Head of caudate nucleus (tissue), 42 donors: ENCODE measurements at regions not wholly inside any gene's neighbourhood (a gene's known extent, or its start where the extent isn't known, plus 50 kb on each side); places are given as distances from the start of the nearest gene placed in this dataset.

Experiments used
- DNase-seq, 42 donors: peaks; one replicate each; pipeline versions ENCODE4 v3.0.0 to v3.0.0-alpha.2; 2020 to 2021; ENCODE audit warnings: mixed read lengths in 7 of 42
- intact Hi-C: fragments of 100-400 bp; cut with DNase I; formaldehyde crosslinking; loops from one replicate; pipeline ENCODE4 v1.15.0; 2022

DNA sequence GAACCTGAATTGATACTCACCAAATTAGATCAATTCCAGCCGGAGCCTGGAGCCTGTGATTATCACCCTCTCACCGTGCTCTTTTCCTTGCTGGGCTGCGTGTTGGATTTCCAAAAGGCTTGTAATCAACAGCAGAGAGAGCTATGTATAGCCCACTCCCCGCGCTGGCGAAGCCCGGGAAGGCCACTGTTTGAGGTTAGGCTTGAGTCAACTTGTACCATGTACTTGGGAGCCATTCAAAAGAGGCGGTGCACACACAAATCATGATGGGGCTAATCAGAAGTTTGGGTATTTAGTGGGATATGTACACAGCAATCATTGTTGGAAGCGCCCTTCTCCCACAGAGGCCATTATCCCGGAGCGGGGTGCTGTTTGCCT is 151.6 kb downstream of the GLI2 start:
- DNase-seq = no peak
- intact Hi-C loops = no loop called here

DNA sequence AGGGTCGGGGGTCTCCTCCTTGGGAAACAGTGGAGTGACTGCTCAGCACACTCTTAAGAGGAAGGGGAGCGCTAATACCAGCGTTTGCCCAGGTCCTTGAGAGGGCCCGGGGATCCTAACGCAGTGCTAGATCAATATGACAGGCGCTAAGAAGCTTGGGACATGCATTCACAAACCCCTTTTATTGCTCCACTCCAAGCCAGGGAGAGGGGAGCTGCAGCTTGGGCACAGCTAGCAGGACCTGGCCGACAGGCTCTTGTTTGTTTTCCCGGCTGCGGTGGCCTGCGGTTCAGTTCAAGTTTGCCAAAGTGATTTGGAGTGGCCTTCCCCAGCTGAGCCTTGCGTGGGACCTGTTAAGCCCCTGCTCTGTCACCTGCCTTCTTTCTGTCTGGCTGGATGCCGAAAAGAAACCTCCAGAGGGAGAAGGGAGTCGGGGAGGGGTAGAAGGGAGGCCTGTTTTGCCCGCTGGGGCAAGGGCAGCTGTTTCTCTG is 152.1 kb downstream of the GLI2 start:
- intact Hi-C loops = no loop called here
- DNase-seq = no peak

DNA sequence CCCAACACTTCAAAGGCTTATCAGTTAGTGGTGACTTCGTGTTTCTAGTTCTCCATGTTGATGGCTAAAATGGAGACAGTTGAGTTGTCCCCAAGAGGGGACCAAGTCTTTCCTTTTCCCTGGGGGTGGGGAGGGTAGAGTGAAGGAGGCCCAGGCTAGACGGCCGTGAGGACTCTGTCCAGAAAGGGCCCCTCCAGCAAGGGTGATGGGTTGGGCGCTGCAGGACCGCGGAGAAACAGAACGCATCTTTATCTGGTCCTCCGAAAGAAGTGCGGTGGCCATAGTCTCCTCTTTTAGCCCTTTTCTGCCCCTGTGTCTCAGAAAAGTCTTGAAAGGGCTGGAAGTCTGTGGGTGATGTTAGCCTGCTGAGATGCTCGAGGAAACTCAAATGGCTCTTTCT is 153.2 kb downstream of the GLI2 start:
- intact Hi-C loops = no loop called here

GRCh38 chr2:120889936-120890335 is 154.3 kb downstream of the GLI2 start:
- no peak for DNase-seq
- intact Hi-C loops = no loop called here

More for the DNA sequence above, 153.2 kb downstream of the GLI2 start:
- DNase-seq = no peak

DNA sequence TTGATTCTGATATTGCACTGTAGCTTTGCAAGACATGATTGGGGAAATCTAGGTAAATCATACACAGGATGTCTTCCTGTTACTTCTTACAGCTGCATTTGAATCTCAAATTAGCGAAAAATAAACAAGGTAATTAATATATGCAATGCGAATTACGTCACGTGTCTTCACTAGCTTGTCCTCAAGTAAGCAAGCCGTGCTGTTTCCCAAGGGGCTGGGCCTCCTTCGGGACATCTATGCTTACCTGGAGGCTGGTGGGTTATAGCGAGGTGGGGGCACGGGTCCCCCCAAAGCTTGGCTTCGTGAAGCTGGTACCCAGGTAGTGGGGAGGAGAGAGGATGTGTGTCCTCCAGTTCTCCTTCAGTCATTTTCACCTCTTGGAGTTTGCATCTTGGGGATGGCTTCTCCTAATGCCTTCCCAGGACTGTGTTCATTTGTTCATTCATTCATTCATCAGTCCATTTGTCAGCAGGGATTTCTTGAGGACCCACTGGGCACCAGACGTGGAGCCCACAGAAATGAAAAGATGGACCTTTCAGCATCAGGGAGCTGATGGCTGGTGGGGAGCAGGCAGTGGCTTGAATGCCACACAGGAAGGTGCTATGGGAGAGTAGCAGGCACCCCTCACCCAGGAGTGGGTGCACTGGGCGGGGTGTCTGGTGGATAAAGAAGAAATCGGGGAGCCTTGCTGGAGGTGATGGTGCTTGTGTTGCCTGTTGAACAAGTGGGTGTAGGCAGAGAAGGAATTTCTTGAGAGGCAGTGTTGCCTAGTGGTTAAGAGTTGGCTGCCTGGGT is 155.1 kb downstream of the GLI2 start:
- DNase-seq = no peak
- intact Hi-C loops = no loop called here

DNA sequence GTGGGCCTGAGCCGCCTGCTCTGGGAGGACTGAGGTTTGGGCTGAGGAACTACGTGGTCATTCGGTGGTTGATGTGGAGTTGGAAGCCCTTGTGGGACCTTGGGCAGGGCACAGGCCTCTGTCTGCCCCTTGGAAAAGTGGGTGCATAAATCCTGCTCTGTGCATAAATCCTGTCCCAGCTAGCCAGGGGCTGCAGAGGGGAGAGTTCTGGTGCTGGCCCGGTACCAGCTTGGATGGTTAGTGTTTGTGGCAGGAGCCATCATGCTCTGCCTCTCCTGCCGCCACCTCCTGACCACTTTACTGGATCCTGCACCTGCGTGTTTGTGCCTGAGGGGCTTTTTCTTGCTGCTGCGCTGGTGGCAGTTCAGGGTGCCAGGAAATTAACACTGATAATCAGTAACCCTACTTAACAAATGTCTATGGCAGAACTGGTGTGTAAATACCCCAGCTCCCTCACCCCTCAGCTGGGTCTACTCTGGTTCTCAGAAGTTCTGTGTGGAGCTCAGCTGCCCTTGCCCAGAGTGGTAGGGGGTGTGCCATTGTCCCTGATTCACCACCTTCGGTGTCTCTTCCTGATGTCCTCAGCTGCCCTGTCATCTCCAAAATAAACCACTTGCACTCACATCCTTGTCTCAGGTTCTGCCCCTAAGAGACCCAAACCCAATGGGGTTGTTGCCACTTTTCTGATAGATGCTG is 156.8 kb downstream of the GLI2 start:
- intact Hi-C loops = no loop called here
- no peak for DNase-seq

DNA sequence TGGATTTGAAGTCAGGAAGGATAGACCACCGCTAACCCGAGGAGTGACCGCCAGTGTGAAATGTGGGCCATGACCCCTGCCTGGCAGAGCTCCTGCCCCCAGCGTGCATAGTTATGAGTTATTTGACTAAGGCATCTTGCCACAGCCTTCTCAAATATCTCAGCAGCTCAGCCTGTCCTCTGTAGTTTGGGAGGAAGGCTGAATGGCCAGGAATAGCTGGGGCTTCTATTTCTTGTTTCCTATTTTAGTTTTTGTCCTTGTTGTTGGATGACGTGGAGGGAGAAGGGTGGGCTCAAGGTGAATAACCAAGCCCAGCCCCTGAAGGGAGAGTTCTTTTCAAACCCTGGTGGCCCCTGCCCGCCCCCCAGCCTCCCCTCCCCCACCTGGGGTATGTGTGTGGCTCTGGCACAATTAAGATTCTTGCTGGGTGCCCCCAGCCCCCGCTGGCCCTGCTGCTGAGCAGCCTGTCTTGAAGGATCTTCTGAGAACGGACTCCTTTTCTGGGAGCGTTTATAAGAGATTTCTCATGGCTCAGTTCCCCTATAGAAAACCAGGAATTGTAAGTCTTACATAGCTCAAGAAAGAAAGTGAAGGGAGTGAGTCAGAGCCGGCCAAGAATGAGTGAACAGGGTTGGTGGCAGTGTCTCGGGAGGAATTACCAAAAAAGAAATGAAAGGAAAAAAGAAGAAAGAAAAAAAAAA is 157.4 kb downstream of the GLI2 start:
- intact Hi-C loops = no loop called here
- DNase-seq = peak in 5 of 42 donors; percentile 20 to 61 (median 46)

GRCh38 chr2:120893811-120894584 is 158.3 kb downstream of the GLI2 start:
- intact Hi-C loops = no loop called here
- DNase-seq = peak in 3 of 42 donors; percentile 38 to 62 (median 38)

DNA sequence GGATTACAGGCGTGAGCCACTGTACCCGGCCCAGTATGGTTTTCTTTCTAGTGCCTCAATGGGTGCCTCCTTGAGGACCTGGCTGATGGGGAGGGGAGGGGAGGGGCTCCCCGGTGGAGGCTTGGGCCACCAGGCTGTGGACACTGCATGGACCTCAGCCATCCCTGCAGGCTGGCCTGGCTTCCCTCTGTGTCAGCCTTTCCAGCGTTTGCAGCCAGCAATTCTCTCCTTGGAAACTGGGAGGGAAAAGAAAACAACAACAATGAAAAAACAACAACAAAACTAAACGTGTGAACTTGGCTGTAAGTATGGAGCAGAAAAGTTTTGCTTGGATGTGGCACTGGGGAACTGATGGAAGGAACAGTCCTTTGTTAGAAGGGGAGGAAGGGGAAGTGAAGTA is 159.3 kb downstream of the GLI2 start:
- intact Hi-C loops = no loop called here
- peak in 12 of 42 donors; percentile 14 to 68 (median 48) for DNase-seq

DNA sequence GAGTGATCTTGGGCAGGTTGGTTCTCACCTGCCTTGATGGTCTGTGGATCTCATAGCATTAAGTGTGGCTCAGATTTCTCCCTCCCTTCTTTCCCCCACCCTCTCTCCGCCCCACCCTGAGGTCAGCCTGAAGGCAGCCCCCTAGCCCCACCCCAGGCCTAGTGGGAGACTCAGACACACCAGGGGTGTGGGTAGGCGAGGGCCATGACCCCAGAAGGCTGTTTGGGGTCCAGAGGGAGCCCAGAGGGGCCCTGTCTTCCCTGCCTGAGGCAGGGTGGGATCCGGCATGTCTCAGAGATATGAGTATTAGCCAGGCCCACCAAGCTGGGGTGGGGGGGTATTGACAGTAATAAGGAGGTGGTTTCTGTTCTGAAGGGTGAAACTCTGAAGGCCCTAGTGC is 160.5 kb downstream of the GLI2 start:
- DNase-seq = no peak
- intact Hi-C loops = no loop called here

GRCh38 chr2:120896901-120897300 is 161.2 kb downstream of the GLI2 start:
- no peak for DNase-seq
- intact Hi-C loops = no loop called here

DNA sequence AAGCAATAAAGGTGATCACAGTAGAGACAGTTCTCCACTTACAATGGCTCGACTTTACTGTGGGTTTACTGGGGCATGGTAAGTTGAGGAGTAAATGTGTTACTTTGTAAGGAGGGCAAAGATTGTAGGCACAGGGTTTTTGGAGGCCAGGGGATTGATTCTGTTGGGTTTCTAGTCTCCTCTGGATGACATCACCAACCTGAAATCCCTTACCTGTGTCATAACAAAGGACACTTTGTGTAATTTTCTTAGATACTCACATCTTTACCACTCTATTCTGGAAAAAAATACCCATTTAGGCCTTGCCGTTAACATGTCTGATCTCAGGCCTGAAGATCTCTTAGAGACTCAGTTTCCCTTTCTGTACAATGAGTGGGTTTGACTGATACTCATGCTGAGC is 161.7 kb downstream of the GLI2 start:
- no peak for DNase-seq

GRCh38 chr2:120898496-120898895 is 162.8 kb downstream of the GLI2 start:
- intact Hi-C loops = no loop called here
- no peak for DNase-seq

More for the DNA sequence above, 161.7 kb downstream of the GLI2 start:
- intact Hi-C loops = no loop called here

GRCh38 chr2:120898961-120899750 is 163.5 kb downstream of the GLI2 start:
- intact Hi-C loops = no loop called here
- no peak for DNase-seq

DNA sequence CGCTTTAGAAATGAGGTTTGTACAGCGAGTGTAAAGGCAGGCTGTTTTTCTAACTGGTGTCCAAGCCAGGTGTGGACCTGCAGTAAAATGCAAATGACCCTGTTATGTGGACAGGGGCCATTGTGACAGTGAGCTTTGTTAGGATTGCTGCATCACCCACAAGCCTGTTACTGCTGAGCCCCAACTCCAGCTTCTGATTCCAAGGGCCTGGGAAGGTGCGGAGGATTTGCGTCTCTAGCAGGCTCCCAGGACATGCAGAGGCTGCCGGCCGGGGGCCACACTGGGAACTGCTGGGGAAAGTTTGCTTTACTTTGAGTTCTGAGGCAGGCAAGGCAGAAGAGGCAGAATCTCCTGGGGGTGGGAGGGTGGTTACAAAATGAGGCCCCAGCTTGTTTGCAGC is 164.1 kb downstream of the GLI2 start:
- intact Hi-C loops = no loop called here
- no peak for DNase-seq

DNA sequence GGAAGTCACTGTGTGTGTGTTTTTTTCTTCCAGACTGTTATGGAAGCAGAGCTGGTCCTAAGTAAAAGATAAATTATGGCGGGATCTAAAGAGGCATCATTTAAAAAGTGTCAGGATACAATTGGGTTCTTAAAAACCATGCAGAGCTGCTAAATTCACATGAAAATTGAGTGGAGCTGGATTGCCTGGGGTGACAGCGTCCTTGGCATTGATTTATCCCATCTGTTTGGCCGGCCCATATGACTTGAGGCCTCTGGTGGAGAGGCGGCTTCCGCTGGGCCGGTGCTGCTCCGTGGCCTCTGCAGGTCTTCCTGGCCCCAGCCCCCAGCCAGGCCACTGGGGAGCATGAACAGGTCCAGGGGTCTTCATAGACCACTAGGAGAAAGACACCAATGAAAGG is 165.5 kb downstream of the GLI2 start:
- no peak for DNase-seq
- intact Hi-C loops = no loop called here

DNA sequence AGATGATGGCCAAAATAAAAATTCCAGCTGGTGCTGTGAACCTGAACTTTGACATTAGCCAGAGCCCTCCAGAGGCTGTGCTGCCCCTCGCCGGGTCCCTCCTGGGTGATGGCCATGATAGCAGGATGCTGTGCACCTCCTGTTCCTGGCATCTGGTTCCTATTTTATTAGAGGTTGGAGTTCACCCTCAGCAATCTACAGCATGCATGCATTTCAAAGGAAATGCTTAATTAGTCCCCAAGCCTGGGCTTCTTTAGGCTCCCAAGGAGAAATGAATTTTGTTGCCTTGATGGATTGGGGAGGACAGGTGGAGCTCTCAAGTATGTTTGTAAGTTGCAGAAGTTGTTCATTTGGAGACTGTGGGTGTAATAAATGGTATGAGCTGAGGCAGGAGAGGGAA is 166.9 kb downstream of the GLI2 start:
- DNase-seq = no peak
- intact Hi-C loops = no loop called here

DNA sequence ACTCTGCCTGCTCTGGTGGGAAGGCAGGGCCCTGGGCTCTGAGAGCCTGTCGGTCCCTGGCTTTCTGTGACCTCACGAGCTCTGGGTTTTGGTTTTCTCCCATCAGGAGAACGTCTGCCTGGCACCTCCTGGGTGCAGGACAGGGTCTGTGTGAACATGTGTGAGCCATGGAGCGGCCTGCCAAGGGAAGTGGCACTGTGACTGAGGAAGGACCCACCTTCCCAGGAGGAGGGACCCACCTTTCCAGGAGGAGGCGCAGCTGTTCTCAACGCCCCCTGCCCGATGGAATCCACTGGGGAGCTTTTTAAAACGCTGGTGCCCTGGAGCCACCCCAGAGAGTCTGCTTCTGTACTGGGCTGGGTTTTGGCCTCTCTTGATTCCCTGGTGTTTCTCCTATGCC is 168.7 kb downstream of the GLI2 start:
- intact Hi-C loops = no loop called here

DNA sequence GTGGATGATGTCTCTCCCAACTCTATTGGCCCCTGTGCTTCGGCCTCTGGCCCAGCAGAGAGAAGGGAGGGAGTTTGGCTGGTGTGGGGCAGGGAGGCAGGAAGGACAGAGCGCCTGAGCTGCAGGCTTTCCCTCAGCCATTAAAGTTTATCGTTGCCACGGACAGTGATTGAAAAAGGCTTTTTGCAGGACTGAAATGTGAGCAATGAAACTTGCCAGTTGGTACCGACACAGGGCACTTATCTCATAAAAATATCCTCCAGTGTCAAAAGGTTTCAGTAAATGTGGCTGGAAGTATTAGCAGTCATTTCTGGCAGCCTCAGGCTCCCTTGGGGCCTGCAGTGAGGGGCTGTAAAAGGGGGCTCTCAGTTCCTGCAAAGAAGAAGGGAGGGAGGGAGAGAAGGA is 169.2 kb downstream of the GLI2 start:
- intact Hi-C loops = no loop called here
- DNase-seq = no peak

More for the DNA sequence above, 168.7 kb downstream of the GLI2 start:
- no peak for DNase-seq
